Chondrocyte (in vitro differentiated cells): ENCODE measurements at regions not wholly inside any gene's neighbourhood (a gene's known extent, or its start where the extent isn't known, plus 50 kb on each side); places are given as distances from the start of the nearest gene placed in this dataset.

ENCODE experiments used
- DNase-seq: peaks from one replicate; pipeline ENCODE4 v3.0.0; 2021; ENCODE audit warnings: mixed read lengths, low spot score
- H3K27ac Mint-ChIP-seq: one replicate; pipeline ENCODE4 v1.8.0; 2021; ENCODE audit warnings: mild to moderate bottlenecking, moderate library complexity, mixed read lengths; ENCODE audit not compliant: unreplicated experiment
- H3K27me3 Mint-ChIP-seq: 2 replicates; pipeline ENCODE4 v1.8.0; 2021; ENCODE audit warnings: low read depth, mixed read lengths
- H3K36me3 Mint-ChIP-seq: 2 replicates; pipeline ENCODE4 v1.8.0; 2021; ENCODE audit warnings: low read depth, mixed read lengths
- H3K4me1 Mint-ChIP-seq: 2 replicates; pipeline ENCODE4 v1.8.0; 2021; ENCODE audit warnings: low read depth, mild to moderate bottlenecking, mixed read lengths
- H3K4me3 Mint-ChIP-seq: one replicate; pipeline ENCODE4 v1.8.0; 2021; ENCODE audit warnings: mild to moderate bottlenecking, moderate library complexity, mixed read lengths; ENCODE audit not compliant: unreplicated experiment
- H3K9me3 Mint-ChIP-seq: 2 replicates; pipeline ENCODE4 v1.8.0; 2021; ENCODE audit warnings: low read depth, mixed read lengths
- TF ChIP-seq, protein P1 (sequence below): fragments of 200-600 bp; sonication (generic); IDR thresholded peaks from 2 replicates; pipeline ENCODE4 v1.5.0; 2021; ENCODE audit warnings: antibody characterized with exemption, mild to moderate bottlenecking, moderate library complexity

DNA sequence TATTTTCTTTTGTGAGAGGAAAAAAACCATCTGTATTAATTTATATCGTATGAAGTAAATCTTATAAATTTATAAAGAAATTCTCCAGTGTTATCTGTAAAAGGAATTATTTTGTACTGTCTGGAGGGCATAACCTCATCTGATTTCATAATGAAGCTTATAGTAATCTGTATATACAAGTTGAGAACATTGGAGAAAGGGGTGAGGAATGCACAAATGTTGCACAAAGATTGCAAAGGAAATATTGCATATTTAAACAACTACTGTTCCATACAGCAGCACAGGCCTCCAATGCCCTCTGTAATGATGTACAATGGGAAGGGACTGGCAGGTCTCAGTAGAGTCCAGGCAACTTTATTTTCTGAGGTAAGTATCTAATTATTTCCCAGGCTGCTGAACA, 50.8 kb upstream of the KCNJ16 start:
- peaks cover 13% of the 10 kb centered on the region for H3K4me1 Mint-ChIP-seq
- TF ChIP-seq, protein P1, sequence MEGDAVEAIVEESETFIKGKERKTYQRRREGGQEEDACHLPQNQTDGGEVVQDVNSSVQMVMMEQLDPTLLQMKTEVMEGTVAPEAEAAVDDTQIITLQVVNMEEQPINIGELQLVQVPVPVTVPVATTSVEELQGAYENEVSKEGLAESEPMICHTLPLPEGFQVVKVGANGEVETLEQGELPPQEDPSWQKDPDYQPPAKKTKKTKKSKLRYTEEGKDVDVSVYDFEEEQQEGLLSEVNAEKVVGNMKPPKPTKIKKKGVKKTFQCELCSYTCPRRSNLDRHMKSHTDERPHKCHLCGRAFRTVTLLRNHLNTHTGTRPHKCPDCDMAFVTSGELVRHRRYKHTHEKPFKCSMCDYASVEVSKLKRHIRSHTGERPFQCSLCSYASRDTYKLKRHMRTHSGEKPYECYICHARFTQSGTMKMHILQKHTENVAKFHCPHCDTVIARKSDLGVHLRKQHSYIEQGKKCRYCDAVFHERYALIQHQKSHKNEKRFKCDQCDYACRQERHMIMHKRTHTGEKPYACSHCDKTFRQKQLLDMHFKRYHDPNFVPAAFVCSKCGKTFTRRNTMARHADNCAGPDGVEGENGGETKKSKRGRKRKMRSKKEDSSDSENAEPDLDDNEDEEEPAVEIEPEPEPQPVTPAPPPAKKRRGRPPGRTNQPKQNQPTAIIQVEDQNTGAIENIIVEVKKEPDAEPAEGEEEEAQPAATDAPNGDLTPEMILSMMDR: no peak
- H3K36me3 Mint-ChIP-seq: no peaks in the 10 kb centered on the region
- no peak overlapping the region for H3K27ac Mint-ChIP-seq
- peaks cover 13% of the 10 kb centered on the region for H3K9me3 Mint-ChIP-seq
- DNase-seq: no peak
- no peaks in the 10 kb centered on the region for H3K27me3 Mint-ChIP-seq
- H3K4me3 Mint-ChIP-seq: no peak overlapping the region
